Mucosa of descending colon (tissue), 3 donors: ENCODE measurements at regions not wholly inside any gene's neighbourhood (a gene's known extent, or its start where the extent isn't known, plus 50 kb on each side); places are given as distances from the start of the nearest gene placed in this dataset.
A peak's percentile ranks its signal among the peaks of the same experiment; 100 is the strongest.

ENCODE experiments used
- ATAC-seq: fragments of 200-7000 bp; cut with Tn5 transposase; one replicate; pipeline ENCODE4 v1.9.1; 2020; ENCODE audit warnings: mild to moderate bottlenecking, moderate library complexity
- DNase-seq, 3 donors: peaks; one replicate each; pipeline ENCODE4 v3.0.0-alpha.2; 2020
- H3K36me3 ChIP-seq: fragments of 200-600 bp; one replicate; pipeline ENCODE4 v1.8.0; 2021; ENCODE audit warnings: low read depth, mild to moderate bottlenecking
- H3K4me1 ChIP-seq: fragments of 200-600 bp; one replicate; pipeline ENCODE4 v1.8.0; 2021; ENCODE audit warnings: low read depth, mild to moderate bottlenecking
- H3K4me3 ChIP-seq: fragments of 200-600 bp; one replicate; pipeline ENCODE4 v1.8.0; 2021; ENCODE audit warnings: mild to moderate bottlenecking
- H3K9me3 ChIP-seq: fragments of 200-600 bp; one replicate; pipeline ENCODE4 v1.8.0; 2021; ENCODE audit warnings: mild to moderate bottlenecking
- CTCF ChIP-seq: fragments of 200-600 bp; IDR thresholded peaks from one replicate; pipeline ENCODE4 v1.8.0; 2022; ENCODE audit warnings: antibody characterized with exemption, mild to moderate bottlenecking
- intact Hi-C, 2 donors: fragments of 100-400 bp; cut with DNase I in 1 of 2; cut with micrococcal nuclease in 1 of 2; formaldehyde crosslinking; loops; one replicate each; pipeline versions ENCODE4 v1.11.0 to v1.11.1; 2022; cut with DNase I, micrococcal nuclease
- donor health status: DM: no; HTN: no; CAD: no; lungs with moderate emphysema.
- donor health status: DM: no; HTN: no; CAD: no.
- donor health status: DM: no; HTN: yes; CAD: no.

GRCh38 chr1:117719004-117719403, 113.2 kb downstream of the TENT5C start:
- no peak for DNase-seq
- Histone ChIP-seq H3K9me3 (peaks cover 10% of the 10 kb centered on the region), H3K36me3 (no peaks in the 10 kb centered on the region), H3K4me1 (no peaks in the 10 kb centered on the region), H3K4me3 (no peak overlapping the region)
- no peak for TF ChIP-seq CTCF
- no peak for ATAC-seq
- intact Hi-C loops = no loop called here

DNA sequence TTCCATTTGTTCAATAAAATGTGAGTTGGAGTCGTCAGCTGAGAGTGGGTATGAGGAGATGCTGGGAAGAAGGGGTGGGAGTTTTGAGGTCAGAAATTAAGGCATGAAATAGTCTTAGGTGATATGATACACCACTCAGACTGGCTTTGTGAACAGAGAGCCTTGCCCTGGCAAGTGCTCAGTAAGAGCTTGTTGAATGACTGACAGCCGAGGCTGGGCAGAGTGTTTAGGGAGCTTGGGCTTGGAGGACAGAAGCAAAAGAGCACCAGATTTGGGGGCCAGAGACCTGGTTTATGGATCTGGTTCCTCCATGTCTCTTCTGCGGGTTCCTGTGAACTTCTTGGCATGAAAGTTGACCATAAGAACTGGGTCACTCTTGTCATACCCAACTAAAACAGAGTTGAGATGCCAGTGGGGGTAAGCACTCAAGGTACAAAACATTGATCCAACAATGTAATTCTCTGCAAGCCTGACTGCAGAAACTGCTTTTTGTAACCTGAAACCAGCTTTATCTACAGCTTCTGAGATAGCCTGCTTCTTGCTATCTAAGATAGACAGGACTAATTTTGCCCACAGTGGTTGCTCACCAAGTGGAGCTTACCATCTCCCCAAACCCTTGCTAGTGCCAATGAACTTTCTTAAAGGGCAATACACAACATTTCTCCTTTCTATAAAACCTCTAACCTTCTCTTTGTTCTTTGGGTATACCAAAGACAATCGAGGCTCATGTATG, 126.4 kb downstream of the TENT5C start:
- H3K4me3 ChIP-seq = no peak overlapping the region
- TF ChIP-seq CTCF = no peak
- H3K4me1 ChIP-seq = no peaks in the 10 kb centered on the region
- no peaks in the 10 kb centered on the region for H3K36me3 ChIP-seq
- H3K9me3 ChIP-seq = peaks cover 4% of the 10 kb centered on the region
- intact Hi-C loops = no loop called here
- ATAC-seq (no peak), DNase-seq (no peak)

- DNase-seq (no peak), ATAC-seq (no peak)
- H3K4me3 ChIP-seq = no peak overlapping the region
- no peaks in the 10 kb centered on the region for H3K4me1 ChIP-seq
- intact Hi-C loops = no loop called here
- TF ChIP-seq CTCF = no peak
- H3K9me3 ChIP-seq = peaks cover 4% of the 10 kb centered on the region
- H3K36me3 ChIP-seq = no peaks in the 10 kb centered on the region
These were observed 127.1 kb downstream of the TENT5C start for GRCh38 chr1:117732956-117733355.

DNA sequence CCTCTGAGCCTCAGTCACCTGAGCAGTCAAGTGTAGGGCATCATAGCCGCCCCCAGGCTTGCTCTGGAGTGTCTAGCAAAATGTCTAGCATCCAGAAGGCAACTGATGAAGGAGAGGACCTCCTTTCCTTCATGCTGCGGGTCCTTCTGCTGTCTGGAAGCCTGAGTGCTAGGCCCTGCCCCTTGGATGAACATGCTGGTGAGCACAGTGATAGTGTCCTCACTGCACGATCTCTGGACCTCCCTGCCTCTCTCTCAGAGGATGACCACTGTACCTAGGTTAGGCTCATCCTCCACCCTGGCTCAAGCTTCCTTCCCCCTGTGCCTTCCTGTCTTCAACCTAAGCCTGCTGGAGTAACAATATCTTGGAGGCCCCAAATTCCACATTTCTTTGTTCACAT, 128.6 kb downstream of the TENT5C start:
- no peak for TF ChIP-seq CTCF
- no peaks in the 10 kb centered on the region for H3K36me3 ChIP-seq
- no peak for ATAC-seq
- H3K9me3 ChIP-seq = no peaks in the 10 kb centered on the region
- no peaks in the 10 kb centered on the region for H3K4me1 ChIP-seq
- no peak overlapping the region for H3K4me3 ChIP-seq
- intact Hi-C loops = no loop called here
- DNase-seq = no peak

DNA sequence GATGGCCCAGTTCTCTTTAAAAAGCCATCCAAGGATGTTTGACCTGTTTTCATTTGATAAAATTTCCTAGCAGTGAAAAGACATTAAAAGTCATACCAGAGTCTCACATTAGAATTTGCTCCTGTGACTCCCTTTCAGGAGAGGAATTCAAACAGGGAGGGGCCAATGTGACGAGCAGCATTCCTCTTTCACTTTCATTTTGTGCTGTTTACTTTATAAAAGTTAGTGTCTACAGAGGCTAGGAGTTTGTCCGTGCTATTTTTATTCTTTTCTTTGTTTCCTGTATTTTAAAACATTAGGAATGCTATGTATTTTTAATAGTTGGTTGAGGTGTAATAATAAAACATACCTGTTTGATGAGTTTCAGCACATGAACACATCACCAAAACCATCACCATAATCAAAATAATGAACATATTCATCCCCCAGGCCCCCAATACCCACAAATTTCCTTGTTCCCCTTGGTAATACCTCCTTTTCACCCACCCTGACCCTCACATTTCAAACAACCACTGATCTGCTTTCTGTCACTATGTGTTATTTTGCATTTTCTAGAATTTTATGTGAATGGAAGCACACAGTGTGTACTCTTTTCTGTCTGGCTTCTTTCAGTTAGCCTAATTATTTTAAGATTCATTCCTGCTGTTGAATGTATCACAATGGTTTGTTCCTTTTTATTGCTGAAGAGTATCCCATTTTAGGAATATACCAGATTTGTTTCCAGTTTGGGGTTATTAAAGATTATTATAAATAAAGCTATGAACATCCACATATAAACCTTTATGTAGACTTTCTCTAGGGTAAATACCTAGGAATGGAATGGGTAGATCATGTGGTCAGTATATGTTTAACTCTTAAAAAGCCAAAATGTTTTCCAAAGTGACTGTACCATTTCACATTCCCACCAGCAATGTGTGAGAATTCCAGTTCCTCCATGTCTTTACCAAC, 129.5 kb downstream of the TENT5C start:
- DNase-seq = peak in 1 of 3 donors; percentile 66
- H3K4me3 ChIP-seq = no peak overlapping the region
- peak; percentile 83 for ATAC-seq
- no peaks in the 10 kb centered on the region for H3K4me1 ChIP-seq
- no peaks in the 10 kb centered on the region for H3K36me3 ChIP-seq
- TF ChIP-seq CTCF = no peak
- intact Hi-C loops = no loop called here
- no peaks in the 10 kb centered on the region for H3K9me3 ChIP-seq
